Activated CD4-positive, alpha-beta T cell treated with anti-CD3 and anti-CD28 coated beads, Interleukin-2, Interleukin-4, amounts not matched to agents 100 ng/mL and 50 ng/mL, durations not matched to agents 16 hours and 8 hours (primary cell): ENCODE measurements at regions not wholly inside any gene's neighbourhood (a gene's known extent, or its start where the extent isn't known, plus 50 kb on each side); places are given as distances from the start of the nearest gene placed in this dataset.
"Not testable (repeated sequence)": the region's sequence is repeated elsewhere in the genome, so short reads cannot be mapped to it uniquely, and the experiment has no call there.

Experiments
- DNase-seq: peaks from one replicate; pipeline ENCODE4 v3.0.0-alpha.2; 2020; ENCODE audit warnings: low spot score

DNA sequence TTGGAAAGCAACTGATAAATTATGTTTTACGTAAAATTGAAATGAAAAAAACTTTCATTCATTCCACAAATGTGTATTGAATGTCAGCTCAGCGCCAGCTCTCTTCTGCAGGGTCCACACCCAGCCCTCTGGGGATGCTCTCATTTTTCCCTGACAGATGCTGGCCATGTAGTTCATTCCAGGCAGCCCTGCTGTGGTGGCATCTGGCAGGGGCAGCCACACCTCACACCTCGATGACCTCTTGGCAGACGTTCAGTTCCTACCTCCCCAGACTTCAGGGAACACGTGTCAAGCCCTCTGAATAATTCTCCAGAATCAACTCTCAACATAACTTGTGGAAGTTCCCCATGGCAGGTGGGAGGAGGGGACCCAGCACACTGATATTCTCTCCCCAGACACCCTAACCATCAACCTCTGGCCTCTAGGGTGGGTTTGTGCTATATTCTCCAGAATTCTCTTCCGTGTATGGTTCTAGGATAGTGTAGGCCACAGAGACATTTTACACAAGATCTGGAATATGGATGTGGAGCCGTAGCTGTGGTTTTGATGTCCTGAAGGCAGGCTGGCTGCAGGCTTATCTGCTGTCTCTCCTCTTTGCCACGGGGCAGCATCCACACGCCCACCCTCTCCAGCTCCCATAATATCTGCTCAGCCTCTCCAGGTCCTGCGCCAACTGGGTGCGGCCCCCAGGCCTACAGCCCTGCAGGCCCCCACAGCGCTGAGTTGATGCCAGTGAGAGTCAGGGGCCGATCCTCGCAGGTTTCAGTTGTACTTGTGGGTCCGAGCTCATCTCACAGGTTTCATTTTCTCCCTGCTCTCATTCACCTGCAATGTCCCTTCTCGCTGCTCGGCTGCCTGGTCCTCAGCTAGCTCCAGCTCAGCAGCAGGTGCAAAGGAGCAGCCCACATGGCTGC, 175.8 kb upstream of the ARID1B start:
- DNase-seq = no peak

DNA sequence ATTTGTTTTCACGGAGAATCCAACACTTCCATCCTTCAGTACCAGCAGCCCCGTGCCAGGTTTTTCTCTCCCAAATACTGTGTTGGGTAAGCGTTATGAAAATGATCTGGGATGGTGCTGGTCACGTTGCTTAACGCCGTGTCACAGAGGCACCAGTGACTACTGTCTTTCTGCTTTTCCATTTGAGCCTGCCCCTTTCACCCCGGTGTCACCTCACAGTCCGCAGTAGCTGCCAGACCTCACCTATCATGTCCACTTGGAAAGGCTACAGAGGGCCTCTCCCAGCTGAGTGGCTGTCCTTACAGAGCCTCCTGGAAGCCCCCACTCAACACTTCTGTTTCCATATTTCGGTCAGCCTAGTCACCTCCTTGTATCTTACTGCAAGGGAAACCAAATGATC, 176.5 kb upstream of the ARID1B start:
- no peak for DNase-seq

DNA sequence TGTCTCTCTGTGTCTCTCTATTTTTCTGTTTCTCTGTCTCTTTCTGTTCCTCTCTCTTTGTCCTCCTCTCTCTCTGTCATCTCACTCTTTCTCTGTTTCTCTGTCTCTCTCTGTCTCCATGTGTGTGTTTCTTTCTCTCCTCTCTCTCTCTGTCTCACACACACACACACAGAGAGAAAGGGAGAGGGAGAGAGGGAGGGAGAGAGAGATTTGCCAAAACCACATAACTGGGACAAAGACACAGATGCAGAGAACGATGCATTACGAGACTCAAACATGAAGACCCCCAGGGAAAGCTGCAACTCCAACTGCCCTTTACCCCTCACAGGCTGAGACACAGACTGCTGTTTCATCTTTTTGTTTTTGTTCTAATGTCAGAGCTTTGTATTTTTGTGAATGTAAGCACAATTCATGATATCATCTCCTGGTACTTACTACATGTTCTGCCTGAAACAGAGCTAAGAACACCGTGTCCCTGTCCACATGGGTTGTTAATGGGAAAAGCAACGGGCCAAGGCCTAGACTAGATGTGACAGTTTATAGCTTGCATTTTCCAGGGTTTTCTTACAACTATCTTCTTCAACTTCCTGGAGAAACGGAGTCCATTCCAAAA, 177.1 kb upstream of the ARID1B start:
- DNase-seq = no peak

DNA sequence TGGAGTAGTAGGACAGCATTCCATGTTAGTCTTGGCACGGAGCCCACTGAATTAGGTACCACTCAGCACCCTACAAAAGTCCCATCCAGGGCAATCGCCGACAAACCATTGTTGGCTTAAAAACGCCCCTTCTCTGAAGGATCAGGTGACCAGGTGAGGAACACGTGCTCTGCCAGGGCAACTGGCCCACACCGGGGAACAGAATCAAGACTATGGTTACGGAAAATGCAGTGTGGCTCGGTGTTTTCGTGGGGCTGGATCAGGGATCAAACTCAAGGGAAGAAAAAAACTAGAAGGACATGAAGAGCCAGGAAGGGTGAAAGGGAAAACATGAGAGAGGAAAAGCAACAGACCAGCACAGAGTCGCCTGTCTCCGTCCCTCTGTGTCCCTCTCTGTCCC, 177.8 kb upstream of the ARID1B start:
- DNase-seq = no peak

DNA sequence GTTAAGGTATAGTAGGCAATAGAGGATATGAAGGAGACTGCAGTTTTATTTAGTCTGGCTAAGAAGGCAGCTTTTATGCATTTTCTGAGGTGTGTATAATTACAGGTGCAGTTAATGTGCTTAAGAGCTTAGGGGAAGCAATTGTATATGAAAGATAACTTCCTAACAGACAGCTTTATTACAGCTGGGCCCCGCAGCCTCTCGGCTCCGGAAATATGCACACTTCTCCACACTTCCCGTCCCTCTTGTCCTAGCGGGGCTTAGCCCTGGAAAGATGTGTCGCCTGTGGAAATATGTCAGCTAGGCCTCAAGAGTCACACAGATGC, 178.4 kb upstream of the ARID1B start:
- DNase-seq = no peak

DNA sequence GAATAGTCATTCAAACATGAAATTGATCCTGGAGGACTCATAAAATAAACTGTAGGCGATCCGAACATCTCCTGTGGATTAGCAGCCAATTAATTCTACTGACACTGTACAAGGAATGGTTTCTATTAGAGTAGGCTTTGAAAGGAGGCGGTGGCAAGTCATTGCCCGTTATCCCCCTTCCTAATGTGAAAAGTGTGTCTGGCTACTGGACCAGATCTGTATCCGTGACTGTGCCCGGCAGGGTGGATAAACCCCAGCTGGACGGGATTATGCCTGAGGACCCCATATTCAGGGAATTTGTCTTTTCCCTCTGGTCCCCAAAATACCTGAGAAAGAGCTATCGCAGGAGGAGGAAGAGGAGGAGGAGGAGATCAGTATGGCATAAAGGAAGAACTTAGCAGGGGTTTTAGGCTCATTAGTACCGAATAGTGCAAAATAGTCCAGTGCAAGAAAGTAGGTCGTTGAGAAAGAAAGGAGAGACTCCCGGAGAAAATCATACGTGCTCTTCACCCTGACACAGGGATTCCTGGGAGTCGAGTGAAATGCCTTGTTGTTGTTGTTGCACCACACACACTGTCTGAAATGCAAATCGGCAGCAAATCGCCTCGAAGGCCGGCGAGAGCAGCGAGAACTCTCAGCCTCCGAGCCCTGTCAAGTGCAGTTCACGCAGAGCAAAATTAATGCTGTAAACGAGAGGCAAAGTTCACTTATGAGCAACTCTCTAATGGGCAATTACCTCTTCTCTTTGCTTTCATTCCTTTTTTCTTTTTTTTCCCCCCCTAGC, 178.9 kb upstream of the ARID1B start:
- DNase-seq = no peak

DNA sequence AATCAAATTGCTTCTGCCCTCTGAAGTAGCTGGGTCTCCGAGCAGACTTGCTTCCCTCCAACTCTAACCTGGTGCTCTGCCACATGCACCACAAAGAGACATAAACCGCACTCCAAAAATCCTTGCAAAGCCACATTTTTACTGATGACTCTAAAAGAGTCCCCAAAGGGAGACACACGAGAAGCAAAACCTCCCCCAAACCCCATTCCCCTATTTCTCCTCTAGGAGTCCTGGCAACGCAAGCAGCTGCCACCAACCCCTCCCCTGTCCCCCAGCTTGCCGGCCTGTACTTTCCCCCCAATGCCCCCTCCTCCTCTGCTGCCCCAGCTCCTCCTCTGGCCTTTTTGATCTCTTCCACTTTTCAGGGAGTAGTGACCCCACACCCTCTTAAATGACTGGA, 180.1 kb upstream of the ARID1B start:
- no peak for DNase-seq

DNA sequence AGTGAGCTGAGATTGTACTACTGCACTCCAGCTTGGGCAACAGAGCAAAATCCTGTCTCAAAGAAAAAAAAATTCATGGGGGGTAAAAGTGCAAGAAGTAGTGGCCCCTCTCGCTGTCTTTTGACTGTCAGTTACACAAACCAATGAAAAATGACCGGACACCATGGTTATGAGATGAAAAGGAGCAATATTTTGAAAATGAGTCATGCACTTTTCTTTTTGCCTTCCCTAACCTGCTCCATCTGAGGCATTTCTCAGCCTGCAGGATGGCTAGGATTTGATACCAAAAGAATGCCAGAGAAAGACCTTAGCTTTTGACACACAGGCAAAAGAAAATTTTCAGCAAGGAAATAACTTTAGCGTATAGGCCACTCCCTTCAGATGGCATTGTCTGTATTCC, 181.7 kb upstream of the ARID1B start:
- DNase-seq = no peak

DNA sequence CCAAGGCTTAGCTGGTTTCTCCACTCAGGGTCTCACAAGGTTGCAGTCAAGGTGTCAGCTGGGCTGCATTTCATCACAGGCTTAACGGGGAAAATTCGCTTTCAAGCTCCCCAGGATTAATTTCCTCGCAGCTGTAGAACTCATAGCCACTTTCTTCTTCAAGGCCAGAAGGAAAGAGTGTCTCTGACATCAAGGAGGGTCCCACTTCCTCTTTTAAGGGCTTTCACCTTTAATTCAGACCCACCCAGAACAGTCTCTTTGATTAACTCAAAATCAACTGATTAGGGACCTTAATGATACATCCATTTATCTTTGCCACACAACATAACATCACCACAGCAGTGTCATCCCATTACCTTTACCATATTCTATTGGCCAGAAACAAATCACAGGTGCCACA, 183.3 kb upstream of the ARID1B start:
- DNase-seq = no peak

DNA sequence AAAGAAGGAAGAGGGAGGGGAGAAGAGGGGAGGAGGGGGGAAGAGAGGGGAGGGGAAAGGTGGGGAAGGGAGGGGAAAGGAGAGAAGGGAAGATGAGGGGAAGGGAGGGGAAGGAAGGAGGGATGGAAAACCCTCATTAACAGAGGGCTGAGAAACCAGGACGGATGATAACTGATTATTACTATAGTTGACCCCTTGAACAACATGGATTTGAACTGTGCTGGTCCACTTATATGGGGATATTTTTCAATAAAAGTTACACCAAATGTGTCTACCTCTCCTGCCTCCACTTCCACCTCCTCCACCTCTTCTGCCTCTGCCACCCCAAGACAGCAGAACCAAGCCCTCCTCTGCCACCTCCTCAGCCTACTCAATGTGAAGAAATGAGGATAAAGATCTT, 184.1 kb upstream of the ARID1B start:
- DNase-seq = no peak

DNA sequence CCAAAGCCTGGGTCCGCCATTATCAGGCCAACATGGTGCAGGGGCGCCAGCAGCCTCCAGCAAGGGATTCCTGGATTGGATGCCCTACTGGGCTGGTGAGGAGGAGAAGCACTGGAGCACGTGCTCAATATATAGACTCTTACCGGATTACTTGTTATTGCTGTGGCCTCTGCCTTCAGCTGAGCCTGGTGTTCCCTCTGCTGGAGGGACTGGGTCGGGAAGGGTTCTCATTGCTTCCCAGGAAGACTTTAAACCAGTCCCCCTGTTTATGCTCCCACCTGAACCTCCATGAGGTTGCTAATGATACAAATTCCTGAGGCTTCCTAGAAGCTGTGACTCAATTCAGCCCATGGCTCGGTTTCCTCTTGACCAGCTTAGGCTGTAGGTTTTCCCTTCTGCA, 186.7 kb upstream of the ARID1B start:
- DNase-seq = no peak

DNA sequence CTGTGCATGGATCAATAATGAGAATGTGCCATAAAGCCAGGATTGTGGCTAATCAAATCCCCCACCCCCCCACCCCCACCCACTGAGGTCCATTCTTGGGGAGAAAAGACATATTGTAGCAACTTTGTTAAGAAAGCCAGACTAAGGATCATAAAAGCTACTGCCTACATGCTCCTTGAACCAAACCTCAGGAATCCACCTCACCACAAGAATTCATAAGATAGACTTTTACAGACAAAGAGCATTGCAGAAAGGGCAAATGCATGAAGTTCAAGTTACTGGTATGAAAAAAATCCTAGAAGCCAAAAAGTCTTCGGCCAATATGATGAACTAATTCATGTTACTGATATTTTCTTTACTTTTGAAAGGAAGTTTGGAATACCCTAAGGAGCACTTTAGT, 187.9 kb upstream of the ARID1B start:
- no peak for DNase-seq

DNA sequence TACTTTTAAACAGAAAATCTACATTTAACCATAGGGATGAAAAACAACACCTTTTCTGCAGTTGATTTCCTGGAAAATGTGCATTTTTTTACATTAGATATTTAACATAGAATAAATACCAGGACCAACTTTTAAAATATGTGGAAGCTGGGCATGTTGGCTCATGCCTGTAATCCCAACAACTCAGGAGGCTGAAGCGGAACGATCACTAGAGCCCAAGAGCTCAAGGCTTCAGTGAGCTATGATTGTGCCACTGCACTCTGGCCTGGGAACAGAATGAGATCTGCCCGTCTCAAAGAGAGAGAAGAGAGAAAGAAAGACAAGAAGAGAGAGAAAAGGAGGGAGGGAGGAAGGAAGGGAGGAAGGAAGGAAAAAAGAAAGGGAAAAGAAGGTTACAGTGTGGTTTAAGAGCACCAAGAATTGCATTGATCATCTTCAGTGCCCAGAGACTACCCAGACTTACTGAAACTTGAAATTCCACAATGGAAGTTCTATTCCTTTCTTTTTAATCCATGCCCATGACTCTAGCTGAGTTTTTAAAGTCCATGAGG, 189.4 kb upstream of the ARID1B start:
- DNase-seq = no peak

DNA sequence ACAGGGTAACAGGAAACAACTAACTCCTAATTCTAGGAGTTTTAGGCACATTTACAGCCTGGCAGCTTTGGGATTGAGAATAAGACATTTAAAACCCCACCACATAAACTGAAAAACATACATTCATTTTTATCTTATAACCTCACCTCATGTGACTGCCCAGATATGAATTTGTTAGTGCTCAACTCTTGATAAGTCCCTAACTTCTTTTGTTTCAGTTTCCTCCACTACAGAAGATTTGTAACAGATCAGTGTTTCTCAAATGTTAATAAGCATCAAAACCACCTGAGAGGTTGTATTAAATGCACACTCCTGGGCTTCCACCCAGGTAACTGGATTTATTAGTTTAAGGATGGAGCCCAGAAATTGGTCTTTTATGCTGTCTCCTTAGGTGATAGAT, 190.1 kb upstream of the ARID1B start:
- no peak for DNase-seq

DNA sequence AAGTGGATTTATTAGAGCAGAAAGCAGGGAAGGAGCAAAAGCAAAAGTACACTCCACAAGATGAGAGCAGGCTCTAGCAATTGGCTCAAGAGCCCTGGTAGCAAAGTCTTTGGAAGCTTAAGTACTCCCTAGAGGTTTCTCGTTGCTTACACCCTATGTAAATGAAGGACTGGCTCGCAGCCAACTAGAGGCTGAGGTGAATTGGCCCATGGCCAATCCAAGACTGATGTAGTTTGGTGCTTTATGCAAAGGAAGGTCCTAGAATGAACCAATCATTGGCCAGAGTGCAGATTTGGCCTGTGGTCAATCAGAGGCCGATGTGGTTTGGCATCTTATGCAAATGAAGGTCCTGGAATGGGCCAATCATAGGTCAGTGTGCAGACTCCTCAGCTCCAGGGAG, 191.3 kb upstream of the ARID1B start:
- DNase-seq = no peak

DNA sequence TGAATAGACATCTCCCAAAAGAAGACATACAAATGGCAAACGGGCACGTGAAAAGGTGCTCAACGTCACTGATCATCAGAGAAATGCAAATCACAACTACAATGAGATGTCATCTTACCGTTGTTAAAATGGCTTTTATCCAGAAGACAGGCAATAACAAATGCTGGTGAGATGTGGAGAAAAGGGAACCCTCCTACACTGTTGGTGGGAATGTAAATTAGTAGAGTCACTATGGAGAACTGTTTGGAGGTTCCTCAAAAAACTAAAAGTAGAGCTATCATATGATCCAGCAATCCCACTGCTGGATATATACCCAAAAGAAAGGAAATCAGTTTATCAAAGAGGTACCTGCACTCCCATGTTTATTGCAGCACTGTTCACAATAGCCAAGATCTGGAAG, 193.1 kb upstream of the ARID1B start:
- not testable (repeated sequence) for DNase-seq

DNA sequence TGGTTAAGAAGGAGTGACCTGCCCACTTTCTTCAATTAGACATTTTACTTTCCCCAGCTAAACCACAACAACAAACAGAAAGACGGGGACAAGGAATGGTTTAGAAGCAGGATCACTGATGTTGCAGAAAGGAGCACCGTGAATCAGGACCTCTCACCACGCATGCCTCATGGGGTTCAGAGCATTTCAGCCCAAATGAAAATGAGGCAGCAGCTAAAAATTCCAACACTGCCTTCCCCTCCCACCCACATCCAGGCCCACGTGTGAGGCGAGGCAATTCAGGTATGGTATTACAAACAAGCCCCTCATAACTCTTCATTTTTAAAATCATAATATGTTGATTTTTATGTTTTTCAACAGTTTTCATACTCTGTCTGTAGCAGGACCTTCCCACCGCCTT, 194.1 kb upstream of the ARID1B start:
- DNase-seq = no peak

DNA sequence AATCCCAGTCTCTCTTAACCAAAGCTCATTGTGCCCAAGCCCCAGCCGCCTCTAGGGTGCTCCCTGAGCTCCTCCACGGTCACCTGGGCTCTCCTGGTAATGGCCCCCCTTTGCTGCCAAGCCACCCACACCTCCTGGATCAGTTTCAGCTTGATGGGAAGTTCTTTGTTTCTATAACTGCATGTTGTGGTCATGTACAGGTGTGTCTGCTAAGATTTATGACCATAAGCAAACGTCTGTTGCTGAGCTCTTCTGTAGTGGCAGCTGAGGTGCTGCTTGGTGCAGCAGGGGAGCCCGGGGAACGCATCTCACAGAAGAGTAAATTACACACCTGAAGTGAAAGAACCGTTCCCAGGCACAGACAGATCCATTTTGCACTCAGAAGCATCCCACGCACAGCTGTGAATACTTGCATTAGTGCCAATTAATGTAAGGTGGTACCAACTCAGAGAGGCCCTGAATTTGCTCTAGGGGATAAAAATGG, 194.6 kb upstream of the ARID1B start:
- no peak for DNase-seq

DNA sequence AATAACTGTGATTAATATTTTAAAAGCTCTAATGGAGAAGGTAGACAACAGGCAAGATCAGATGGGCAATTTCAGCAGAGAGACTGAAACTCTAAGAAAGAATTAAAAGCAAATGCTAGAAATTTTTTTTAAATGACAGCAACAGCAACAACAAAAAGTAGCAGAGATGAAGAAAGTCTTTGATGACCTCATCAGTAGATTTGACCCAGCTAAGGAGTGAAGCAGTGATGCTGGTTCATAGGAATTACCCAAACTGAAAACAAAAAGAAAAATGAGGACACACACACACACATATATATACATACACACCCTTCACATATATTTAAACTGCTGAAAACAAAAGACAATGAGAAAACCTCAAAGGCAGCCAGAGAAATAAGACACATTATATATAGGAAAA, 197.6 kb upstream of the ARID1B start:
- no peak for DNase-seq

DNA sequence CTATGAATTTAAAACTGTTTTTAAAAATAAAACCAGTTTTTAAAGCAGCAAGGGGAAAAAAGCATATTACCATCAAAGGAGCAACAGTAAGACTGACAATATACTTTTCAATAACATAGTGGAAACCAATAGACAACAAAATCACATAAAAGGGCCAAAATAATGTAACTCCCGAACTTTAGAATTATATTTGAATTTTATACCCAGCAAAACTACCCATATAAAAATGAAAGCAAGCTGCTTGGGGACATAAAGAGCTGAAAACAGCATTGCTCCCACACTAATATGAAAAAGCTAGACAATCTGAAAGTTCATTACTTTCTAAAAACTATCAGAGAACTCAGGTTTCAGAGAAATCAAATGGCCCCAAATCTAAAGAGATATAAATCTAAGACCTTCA, 199.4 kb upstream of the ARID1B start:
- no peak for DNase-seq

DNA sequence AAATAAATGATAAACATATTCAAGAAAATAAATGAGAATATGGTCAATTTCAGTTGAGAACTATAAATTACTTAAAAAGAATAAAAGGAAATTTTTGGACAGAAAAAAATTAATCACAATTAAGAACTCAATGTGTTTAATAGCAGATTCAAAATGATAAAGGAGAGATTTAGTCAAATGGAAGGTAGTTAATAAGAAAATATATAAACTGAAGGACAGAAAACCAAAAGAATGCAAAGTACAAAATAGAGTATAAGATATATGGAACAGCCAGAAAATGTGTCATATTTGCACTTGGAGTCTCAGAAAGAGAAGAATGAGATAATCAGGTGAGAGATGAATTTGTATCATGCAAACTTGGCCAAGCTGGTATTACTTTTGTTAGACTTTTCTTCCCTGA, 201.8 kb upstream of the ARID1B start:
- no peak for DNase-seq

DNA sequence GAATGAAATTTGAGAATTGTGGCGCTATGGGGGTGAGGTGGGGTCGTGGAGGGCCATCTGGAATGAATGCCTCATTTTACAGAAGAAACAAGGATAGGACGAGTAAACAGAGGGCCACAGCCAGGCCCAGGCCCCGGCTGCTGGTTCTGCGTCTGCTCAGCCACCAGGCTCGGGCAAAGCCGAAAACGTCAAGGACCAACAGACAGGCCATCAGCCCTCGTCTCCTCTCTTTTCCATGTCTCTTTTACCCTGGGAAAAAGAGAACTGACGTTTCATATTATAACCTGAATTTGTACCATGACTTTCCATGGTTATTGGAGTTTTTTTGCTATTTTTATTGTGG, 212.4 kb upstream of the ARID1B start:
- DNase-seq = no peak
